NOMO-1 treated with DMSO at 0.1 percent for 48 hours (cell line): ENCODE measurements at regions not wholly inside any gene's neighbourhood (a gene's known extent, or its start where the extent isn't known, plus 50 kb on each side); places are given as distances from the start of the nearest gene placed in this dataset.
"Not testable (repeated sequence)": the region's sequence is repeated elsewhere in the genome, so short reads cannot be mapped to it uniquely, and the experiment has no call there.

Experiments used
- DNase-seq: peaks from one replicate; lab custom pipeline; 2025; ENCODE audit not compliant: unreplicated experiment; lab: John Stamatoyannopoulos, UW

- no peak for DNase-seq
Observed at GRCh38 chr19:31838163-31838815, 489.1 kb upstream of the TSHZ3 start.

- no peak for DNase-seq
Observed at GRCh38 chr19:31840371-31840770, 491.1 kb upstream of the TSHZ3 start.

- no peak for DNase-seq
Observed at GRCh38 chr19:31841755-31842154, 492.5 kb upstream of the TSHZ3 start.

- no peak for DNase-seq
Observed at GRCh38 chr19:31863122-31863521, 482.3 kb upstream of the ZNF507 start.

- DNase-seq, result no peak
Observed at GRCh38 chr19:31874313-31874712, 471.1 kb upstream of the ZNF507 start.

GRCh38 chr19:31875591-31875990 lies 469.8 kb upstream of the ZNF507 start:
- DNase-seq, result no peak

GRCh38 chr19:31880283-31880682 lies 465.1 kb upstream of the ZNF507 start:
- no peak for DNase-seq

- no peak for DNase-seq
Observed at GRCh38 chr19:31881988-31882387, 463.4 kb upstream of the ZNF507 start.

GRCh38 chr19:31882709-31883108 lies 462.7 kb upstream of the ZNF507 start:
- no peak for DNase-seq

GRCh38 chr19:31883296-31883990 lies 462.0 kb upstream of the ZNF507 start:
- no peak for DNase-seq

- no peak for DNase-seq
Observed at GRCh38 chr19:31885280-31885853, 460.0 kb upstream of the ZNF507 start.

GRCh38 chr19:31890230-31890629 lies 455.2 kb upstream of the ZNF507 start:
- DNase-seq, result no peak

GRCh38 chr19:31892060-31892459 lies 453.4 kb upstream of the ZNF507 start:
- DNase-seq, result no peak

- DNase-seq, result not testable (repeated sequence)
Observed at GRCh38 chr19:31893491-31893890, 451.9 kb upstream of the ZNF507 start.

- DNase-seq, result no peak
Observed at GRCh38 chr19:31894451-31894850, 451.0 kb upstream of the ZNF507 start.

GRCh38 chr19:31897292-31897691 lies 448.1 kb upstream of the ZNF507 start:
- no peak for DNase-seq

- no peak for DNase-seq
Observed at GRCh38 chr19:31900991-31901390, 444.4 kb upstream of the ZNF507 start.

- no peak for DNase-seq
Observed at GRCh38 chr19:31902821-31903220, 442.6 kb upstream of the ZNF507 start.

- DNase-seq, result no peak
Observed at GRCh38 chr19:31903979-31904378, 441.4 kb upstream of the ZNF507 start.

- no peak for DNase-seq
Observed at GRCh38 chr19:31906111-31906871, 439.1 kb upstream of the ZNF507 start.

GRCh38 chr19:31907661-31908060 lies 437.7 kb upstream of the ZNF507 start:
- no peak for DNase-seq

GRCh38 chr19:31908080-31908479 lies 437.3 kb upstream of the ZNF507 start:
- DNase-seq, result no peak
